Hematopoietic multipotent progenitor cell treated with erythropoietin and hydrocortisone succinate and interleukin-3 and kit ligand, for 4 days (in vitro differentiated cells): ENCODE measurements at regions not wholly inside any gene's neighbourhood (a gene's known extent, or its start where the extent isn't known, plus 50 kb on each side); places are given as distances from the start of the nearest gene placed in this dataset.
"Not testable (repeated sequence)": the region's sequence is repeated elsewhere in the genome, so short reads cannot be mapped to it uniquely, and the experiment has no call there.

Experiments
- DNase-seq: peaks from one replicate; pipeline ENCODE4 v3.0.0-alpha.2; 2015

GRCh38 chr20:40019510-40019909, 669.5 kb downstream of the MAFB start:
- DNase-seq, result no peak

GRCh38 chr20:40017765-40018164, 671.3 kb downstream of the MAFB start:
- no peak for DNase-seq

- DNase-seq, result no peak
Observed at GRCh38 chr20:40016890-40017289, 672.1 kb downstream of the MAFB start.

GRCh38 chr20:40016392-40016791, 672.6 kb downstream of the MAFB start:
- DNase-seq, result no peak

- DNase-seq, result not testable (repeated sequence)
Observed at GRCh38 chr20:40012026-40012425, 677.0 kb downstream of the MAFB start.

DNA sequence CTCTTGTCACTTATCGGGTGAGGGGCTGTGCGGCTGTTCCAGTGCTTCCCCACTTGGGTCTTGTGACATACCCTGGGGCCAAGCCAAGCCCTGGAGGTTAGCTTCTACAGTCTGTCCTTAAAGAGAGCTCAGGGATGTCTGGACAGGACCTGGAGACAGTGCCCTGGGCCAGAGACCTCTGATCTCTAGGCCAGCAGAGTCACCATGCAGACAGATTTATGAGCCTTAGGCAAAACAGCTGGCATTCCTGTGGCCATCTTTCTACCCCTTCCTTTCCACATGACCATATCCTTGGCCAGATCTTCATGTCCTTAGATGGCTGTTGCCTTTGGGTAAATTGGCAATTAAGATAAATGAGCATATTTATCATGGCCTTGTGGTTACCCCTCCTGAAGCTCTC, 678.6 kb downstream of the MAFB start:
- DNase-seq, result no peak

DNA sequence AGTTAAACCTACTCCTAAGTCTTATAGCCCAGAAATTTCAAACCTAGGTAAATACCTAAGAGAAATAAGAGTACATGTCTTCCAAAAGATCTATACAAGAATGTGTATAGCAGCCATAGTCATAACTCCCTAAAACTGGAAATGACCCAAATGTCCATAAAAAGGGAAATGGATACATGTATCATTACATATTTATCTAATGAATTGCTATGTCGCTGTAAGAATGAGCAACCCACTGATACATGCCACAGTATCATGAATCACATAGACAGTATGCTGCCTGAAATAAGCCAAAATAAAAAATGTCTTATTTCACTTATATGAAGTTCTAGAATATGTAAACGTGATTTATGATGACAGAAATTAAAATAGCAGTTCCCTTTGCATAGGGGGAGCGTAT, 679.5 kb downstream of the MAFB start:
- DNase-seq, result no peak

DNA sequence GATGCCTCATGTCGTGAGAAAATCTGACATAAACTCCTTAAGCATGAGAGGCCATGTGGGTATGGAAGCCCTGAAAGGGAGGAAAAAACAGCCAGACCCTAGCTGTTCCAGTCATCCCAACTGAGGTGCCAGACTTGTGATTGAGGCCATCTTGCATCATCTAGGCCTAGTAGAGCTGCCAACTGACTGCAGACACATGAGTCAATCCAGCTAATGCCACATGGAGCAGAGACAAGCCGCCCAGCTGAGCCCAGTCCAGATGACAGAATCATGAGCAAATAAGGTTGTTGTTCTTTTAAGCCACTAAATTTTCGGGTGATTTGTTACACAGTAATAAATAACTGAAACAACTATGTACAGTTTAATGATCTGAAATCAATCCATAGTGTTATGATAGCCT, 680.9 kb downstream of the MAFB start:
- DNase-seq, result no peak

- no peak for DNase-seq
Observed at GRCh38 chr20:40006168-40006860, 682.7 kb downstream of the MAFB start.

- DNase-seq, result not testable (repeated sequence)
Observed at GRCh38 chr20:40004092-40004491, 684.9 kb downstream of the MAFB start.

GRCh38 chr20:39993742-39994141, 695.3 kb downstream of the MAFB start:
- DNase-seq, result no peak

DNA sequence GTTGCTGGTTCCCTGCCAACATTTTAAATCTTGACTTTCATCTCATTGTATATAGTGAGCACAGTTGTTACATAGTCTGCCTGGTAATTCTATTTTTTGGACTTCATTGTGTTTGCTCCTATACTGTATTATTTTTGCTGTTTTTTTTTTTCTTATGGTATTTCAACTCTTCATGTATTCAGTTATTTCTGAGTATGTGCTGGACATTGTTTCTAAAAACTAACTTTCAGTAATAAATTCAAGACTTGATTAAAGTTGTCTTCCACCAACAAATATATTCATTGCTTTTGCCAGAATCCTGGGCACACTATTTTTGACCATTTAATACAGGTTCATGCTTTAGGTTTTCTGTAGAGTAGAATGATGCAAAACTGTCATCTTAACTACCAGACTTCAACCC, 698.3 kb downstream of the MAFB start:
- no peak for DNase-seq

GRCh38 chr20:39988991-39989390, 700.0 kb downstream of the MAFB start:
- DNase-seq, result no peak

DNA sequence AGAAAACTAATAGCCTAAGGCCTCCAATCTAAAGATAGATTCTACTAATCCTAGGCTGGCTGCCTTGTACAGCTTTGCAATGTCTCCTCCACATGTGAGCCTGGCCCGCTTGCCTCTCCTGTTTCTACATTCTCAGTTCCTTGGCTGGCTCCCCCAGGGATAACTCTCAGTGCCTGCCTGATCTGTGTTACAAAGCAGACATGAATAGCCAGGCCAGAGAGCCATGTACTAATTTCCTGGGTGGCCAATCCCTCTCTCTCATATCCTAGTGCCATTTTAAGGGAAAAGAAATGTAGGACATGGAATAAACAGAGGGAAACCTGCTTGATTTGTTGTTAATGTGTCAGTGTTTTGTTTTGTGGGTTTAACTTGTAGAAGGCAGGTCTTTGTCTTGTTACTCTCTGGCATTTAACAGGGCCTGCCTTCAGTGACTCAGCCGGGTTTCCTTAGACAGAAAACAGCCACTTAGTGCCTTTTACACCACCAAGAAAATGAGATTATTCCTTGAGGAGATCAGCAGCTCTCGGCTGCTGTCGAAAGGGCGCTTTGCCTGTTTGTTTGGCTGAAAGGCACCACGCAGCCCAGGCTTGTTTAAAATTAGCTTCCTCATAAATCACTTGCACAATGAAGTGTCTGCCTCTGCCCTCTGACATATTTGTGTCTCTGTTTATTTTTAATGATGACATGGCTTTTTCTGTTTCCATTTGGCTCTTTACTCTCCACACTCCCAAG, 702.7 kb downstream of the MAFB start:
- no peak for DNase-seq

- DNase-seq, result no peak
Observed at GRCh38 chr20:39985271-39985827, 703.7 kb downstream of the MAFB start.

DNA sequence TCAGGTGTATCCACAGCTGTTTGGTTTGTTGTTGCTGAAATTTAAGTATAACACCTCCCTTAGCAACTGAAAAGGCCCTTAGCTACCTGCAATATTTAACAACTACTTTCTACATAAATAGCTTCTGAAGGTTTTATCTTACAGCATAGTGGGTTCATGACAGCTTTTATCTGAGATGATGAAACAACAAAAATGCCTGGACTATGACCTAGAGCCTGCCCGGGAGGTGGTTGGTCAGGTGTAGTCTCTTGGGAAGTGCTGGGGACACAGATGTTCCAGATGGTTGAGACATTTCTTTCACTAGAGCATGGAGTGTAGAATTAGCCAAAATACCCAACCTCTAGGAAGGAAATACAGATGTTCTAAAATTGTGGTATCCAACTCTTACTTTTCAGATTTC, 705.4 kb downstream of the MAFB start:
- no peak for DNase-seq

GRCh38 chr20:39983183-39983582, 705.9 kb downstream of the MAFB start:
- DNase-seq, result no peak

- DNase-seq, result no peak
Observed at GRCh38 chr20:39974966-39975501, 714.0 kb downstream of the MAFB start.

- no peak for DNase-seq
Observed at GRCh38 chr20:39968495-39968894, 720.5 kb downstream of the MAFB start.

DNA sequence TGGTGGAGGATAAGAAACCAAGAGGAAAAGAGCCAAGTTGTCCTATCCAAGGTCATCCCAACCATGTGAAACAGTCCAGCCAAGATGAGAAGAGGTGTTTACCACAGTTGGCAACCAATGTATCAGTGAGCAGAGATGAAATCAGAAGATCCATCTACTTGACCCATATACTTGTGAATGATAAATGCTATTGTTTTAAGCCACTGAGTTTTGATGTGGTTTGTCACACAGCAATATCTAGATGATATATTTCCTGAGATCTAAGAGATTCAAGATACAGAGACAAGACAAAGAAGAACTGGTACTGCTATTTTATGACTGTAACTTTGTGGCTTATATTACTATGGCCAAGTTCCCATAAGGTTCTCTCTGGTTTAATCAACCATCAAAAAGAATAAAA, 721.2 kb downstream of the MAFB start:
- no peak for DNase-seq

DNA sequence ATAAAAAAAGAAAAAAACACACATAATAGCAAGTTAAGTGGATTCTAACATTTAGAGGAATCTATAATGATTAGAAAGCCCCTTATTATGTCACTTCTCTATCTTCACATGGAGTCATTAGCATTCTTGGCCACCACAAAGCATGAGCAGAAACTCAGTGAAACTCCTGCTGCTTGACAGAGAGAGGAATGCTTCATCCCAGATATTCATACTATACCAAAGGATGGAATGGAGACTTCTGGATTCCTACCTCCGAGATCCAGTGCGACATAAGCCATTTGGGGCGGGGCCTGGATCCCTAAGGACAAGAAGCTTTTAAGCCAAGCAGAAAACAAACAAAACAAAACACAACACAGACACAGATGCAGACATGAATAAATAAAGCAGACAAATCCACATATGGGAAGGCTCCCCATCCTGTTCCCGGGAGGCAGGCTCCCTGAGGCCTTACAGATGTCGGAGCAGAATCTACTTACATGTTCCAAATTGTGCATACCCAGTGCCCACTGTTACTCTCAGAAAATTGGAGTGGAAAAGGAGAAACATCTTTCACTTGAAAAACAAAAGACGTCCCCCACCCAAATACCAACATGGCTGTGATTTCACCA, 727.3 kb downstream of the MAFB start:
- no peak for DNase-seq

- no peak for DNase-seq
Observed at GRCh38 chr20:39960522-39961428, 728.3 kb downstream of the MAFB start.

DNA sequence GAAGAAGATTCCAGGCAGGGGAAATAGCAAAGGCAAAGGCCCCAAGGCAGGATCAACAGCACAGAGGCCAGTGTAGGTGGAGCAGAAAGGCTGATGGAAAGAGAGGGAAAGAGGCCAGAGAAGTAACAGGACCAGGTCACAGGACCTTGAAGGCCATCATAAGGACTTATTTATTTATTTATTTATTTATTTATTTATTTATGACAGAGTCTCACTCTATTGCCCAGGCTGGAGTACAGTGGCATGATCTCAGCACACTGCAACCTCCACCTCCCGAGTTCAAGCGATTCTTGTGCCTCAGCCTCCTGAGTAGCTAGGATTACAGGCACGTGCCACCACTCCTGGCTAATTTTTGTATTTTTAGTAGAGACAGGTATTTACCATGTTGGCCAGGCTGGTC, 731.1 kb downstream of the MAFB start:
- not testable (repeated sequence) for DNase-seq
